ENCODE measurements at regions not wholly inside any gene's neighbourhood (a gene's known extent, or its start where the extent isn't known, plus 50 kb on each side); places are given as distances from the start of the nearest gene placed in this dataset.

DNA sequence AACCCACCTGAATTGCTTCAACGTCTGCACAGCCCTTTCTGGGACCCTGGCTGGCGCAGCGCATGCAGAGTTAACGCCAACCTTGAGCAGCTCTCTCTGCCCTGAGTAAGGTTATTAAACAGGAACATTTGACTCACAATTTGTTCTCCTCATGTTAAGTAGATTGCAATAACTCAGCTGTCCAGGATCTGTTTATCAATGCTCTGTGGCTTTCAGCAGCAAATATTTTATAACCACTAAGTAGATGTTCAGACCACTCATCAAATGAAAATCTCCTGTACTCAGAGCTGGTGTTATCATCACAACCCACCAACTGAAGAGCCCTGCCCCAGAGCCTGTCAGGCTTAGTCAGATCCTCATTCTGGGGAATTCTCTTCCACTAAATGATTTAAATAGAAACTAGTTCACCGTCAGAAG lies 403.0 kb downstream of the ZNF608 start:
- DNase-seq, result no peak

DNA sequence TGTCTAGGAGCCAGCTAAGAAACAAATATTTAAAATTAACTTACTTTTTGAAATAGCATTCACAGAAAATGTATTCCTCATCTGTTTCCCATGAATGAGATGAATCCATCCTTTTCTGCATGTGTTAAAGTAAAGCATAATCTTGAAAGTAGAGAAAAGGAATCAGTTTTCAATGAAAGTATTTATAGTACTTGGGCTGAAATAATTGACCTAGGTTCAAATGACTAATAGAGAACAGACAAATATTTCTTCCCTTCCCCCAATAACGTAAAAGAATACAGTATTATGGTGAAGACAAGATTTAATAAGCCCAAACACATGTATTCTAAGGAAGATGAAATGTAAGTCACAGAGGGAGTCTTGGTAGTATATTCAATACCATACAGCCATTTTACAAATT lies 403.5 kb downstream of the ZNF608 start:
- DNase-seq, result no peak

GRCh38 chr5:124342584-124342983 lies 403.9 kb downstream of the ZNF608 start:
- DNase-seq, result no peak

- no peak for DNase-seq
These were observed 404.4 kb downstream of the ZNF608 start for GRCh38 chr5:124342027-124342471.

- DNase-seq, result no peak
These were observed 405.2 kb downstream of the ZNF608 start for GRCh38 chr5:124341066-124341858.

DNA sequence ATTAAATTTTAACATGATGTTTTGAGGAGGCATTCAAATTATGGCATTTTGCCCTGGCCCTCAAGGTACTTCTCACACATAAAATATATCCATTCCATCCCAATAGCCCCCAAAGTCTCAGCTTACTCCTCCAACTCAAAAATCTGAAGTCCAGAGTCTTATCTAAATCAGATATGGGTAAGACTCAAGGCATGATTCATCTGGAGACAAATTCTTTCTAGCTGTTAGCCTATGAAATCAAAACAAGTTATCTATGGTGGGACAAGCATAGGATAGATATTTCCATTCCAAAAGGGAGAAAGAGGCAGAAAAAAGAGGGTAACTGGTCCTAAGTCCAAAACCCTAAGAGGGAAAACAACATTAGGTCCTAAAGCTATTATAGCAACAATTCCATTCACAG lies 408.4 kb downstream of the ZNF608 start:
- no peak for DNase-seq

GRCh38 chr5:124333298-124333979 lies 413.0 kb downstream of the ZNF608 start:
- no peak for DNase-seq

GRCh38 chr5:124332273-124332672 lies 414.2 kb downstream of the ZNF608 start:
- no peak for DNase-seq

DNA sequence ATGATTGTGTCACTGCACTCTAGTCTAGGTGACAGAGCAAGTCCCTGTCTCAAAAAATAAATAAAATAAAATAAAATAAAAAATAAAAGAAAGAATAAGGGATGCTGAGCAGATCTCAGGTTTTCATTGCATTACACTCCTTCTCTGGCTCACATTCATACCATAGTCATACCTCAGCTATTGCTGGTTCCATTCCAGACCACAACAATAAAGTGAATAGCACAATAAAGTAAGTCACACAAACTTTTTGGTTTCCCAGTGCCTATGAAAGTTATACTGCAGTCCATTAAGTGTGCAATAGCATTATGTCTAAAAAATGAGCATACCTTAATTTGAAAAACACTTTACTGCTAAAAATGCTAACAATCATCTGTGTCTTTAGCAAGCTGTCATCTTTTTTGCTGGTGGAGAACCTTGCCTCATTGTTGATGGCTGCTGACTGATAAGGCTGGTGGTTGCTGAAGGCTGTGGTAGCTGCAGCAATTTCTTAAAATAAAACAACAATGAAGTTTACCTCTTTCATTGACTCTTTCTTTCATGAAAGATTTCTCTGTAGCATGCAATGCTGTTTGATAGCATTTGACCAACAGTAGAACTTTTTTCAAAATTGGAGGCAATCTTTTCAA lies 415.7 kb downstream of the ZNF608 start:
- DNase-seq, result no peak

DNA sequence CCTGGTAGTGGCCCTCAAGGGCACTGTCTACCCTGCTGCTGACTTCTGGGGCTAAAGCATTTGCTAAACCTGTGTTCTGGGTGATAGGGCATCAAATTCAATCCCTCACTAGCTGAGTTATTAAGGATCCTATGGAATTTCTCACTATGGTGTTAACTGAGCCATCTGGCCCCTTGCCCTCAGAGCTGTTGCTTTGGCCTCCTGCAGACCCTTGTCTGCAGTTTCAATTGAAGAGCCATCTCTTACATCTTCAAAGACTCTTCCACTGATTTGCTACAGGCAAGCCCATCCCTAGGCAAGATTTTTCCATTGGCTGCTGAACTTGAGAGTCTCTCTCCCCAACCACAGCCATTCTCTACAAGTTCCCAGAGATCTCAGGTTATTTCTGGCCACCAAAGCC lies 418.2 kb downstream of the ZNF608 start:
- DNase-seq, result no peak

GRCh38 chr5:124318661-124319060 lies 427.8 kb downstream of the ZNF608 start:
- DNase-seq, result no peak

- DNase-seq, result no peak
These were observed 429.0 kb downstream of the ZNF608 start for GRCh38 chr5:124317451-124317850.

GRCh38 chr5:124315741-124316415 lies 430.6 kb downstream of the ZNF608 start:
- no peak for DNase-seq

- no peak for DNase-seq
These were observed 436.0 kb downstream of the ZNF608 start for GRCh38 chr5:124310453-124310852.

DNA sequence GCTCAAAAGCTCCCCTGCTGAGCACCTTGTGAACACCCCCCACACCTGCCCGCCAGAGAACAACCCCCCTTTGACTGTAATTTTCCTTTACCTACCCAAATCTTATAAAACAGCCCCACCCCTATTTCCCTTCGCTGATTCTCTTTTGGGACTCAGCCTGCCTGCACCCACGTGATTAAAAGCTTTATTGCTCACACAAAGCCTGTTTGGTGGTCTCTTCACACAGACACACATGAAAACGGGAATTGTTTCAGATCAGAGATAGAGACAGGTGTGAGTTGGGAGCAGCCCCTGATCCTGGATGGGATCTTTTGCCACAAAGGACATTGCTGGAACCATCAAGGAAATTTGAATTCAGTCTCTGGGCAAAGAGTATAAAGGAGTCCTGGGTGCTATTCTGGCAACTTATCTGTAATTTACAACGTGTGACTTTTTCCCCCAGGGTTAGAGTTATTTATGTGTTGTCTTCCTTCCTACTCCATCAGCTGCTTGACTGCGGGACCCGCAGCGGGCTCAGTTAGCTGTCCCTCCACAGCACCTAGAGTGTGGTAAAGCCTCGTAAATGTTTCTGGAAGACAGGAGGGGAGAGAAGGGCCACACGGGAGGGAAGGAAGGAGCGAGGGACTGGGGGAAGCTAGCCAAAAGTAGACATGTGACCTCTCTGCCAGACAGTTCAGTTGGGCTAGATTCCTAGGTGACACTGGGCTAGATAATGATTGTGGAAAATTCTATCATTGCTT lies 437.0 kb downstream of the ZNF608 start:
- DNase-seq, result no peak

DNA sequence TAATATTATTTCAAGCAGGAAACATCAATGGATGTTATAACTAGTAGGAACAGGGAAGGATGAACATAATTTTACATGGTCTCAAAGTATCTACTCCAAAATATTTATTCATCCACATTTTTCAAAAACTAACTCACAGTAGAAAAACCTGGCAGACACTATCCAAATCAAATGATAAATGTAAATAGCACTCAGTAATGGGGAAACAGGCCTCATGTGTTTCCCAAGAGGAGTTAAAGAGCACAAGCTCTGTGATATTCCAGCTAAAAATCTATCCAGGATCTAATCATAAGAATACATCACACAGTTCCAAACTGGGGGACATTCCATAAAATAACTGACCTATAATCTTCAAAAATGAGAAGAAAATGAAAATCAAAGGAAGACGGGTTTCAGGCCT lies 443.1 kb downstream of the ZNF608 start:
- DNase-seq, result no peak

GRCh38 chr5:124302533-124302932 lies 443.9 kb downstream of the ZNF608 start:
- DNase-seq, result no peak

GRCh38 chr5:124301850-124302249 lies 444.6 kb downstream of the ZNF608 start:
- DNase-seq, result no peak

- DNase-seq, result no peak
These were observed 445.4 kb downstream of the ZNF608 start for GRCh38 chr5:124300815-124301621.

DNA sequence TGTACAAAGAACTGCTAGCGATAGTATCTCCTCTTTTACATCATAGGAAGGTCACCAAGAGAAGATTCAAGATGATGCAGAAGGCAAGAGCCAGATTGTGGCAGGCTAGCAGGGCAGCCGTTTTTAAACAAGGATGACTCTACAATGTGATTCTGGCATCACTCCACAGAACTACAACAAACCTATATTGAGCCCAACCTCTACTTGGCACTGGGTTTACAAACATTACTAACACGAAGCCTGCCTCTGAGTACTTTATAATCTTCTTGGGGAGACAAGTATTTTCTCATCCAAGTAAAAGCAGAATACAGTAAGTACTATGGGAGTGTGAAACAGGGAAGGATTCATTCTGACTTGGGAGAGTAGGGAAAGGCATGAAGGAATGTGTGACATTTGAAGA lies 448.6 kb downstream of the ZNF608 start:
- DNase-seq, result no peak

DNA sequence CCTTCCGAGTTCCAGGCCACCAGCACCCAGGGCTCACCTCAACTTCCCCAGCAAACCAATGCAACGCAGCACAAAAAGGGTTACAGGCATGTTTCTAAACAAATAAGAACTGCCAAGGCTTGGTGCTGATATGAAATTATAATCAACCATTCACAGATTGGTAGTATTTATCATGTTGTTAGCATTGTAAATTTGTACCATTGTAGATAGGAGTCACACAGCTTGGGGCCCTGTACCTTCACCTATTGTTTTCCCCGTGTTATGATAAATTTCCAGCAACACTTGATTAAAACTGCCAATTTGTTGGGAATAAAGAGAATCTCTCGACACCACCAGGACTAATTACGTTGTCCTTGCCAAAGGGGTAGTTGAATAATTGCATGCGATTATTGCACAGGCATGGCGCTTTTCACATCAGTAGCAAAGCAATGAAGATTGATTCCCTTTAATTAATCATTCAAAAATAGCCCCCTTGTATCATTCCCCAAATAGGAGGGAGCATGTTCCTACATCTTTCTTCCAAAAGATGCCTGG lies 454.1 kb downstream of the ZNF608 start:
- no peak for DNase-seq
